GM18909 (cell line): ENCODE measurements at regions not wholly inside any gene's neighbourhood (a gene's known extent, or its start where the extent isn't known, plus 50 kb on each side); places are given as distances from the start of the nearest gene placed in this dataset.

Source experiments
- ATAC-seq: cut with Tn5 transposase; IDR thresholded peaks from one replicate; pipeline ENCODE4 v1.9.1; 2021; ENCODE audit warnings: mild to moderate bottlenecking; ENCODE audit not compliant: unreplicated experiment, poor library complexity

GRCh38 chr10:2953495-2953894 lies 113.9 kb upstream of the PFKP start:
- no peak for ATAC-seq

- ATAC-seq = peak; percentile 30
Observed at GRCh38 chr10:2951235-2951835, 116.0 kb upstream of the PFKP start.

GRCh38 chr10:2950546-2950945 lies 116.8 kb upstream of the PFKP start:
- ATAC-seq = no peak

- peak; percentile 50 for ATAC-seq
Observed at GRCh38 chr10:2949948-2950354, 117.4 kb upstream of the PFKP start.

GRCh38 chr10:2949221-2949947 lies 118.0 kb upstream of the PFKP start:
- no peak for ATAC-seq

- ATAC-seq = peak; percentile 88
Observed at GRCh38 chr10:2948127-2948854, 119.1 kb upstream of the PFKP start.

- no peak for ATAC-seq
Observed at GRCh38 chr10:2944788-2945187, 122.6 kb upstream of the PFKP start.

- ATAC-seq = no peak
Observed at GRCh38 chr10:2943932-2944614, 123.3 kb upstream of the PFKP start.

GRCh38 chr10:2942938-2943337 lies 124.4 kb upstream of the PFKP start:
- ATAC-seq = no peak

GRCh38 chr10:2938869-2939268 lies 128.5 kb upstream of the PFKP start:
- no peak for ATAC-seq

GRCh38 chr10:2936816-2937215 lies 130.5 kb upstream of the PFKP start:
- no peak for ATAC-seq

- no peak for ATAC-seq
Observed at GRCh38 chr10:2935647-2936386, 131.5 kb upstream of the PFKP start.

GRCh38 chr10:2933924-2934323 lies 133.4 kb upstream of the PFKP start:
- no peak for ATAC-seq

- ATAC-seq = no peak
Observed at GRCh38 chr10:2933519-2933918, 133.8 kb upstream of the PFKP start.

GRCh38 chr10:2933071-2933470 lies 134.3 kb upstream of the PFKP start:
- no peak for ATAC-seq

GRCh38 chr10:2929480-2930258 lies 137.7 kb upstream of the PFKP start:
- no peak for ATAC-seq

- peak; percentile 95 for ATAC-seq
Observed at GRCh38 chr10:2927958-2928840, 139.1 kb upstream of the PFKP start.

- no peak for ATAC-seq
Observed at GRCh38 chr10:2926918-2927660, 140.3 kb upstream of the PFKP start.
